Activated T-cell treated with anti-CD3 and anti-CD28 coated beads, Interleukin-2, amount 50 U/mL, for 24 hours (primary cell): ENCODE measurements at regions not wholly inside any gene's neighbourhood (a gene's known extent, or its start where the extent isn't known, plus 50 kb on each side); places are given as distances from the start of the nearest gene placed in this dataset.

Experiments used
- DNase-seq: peaks from one replicate; pipeline ENCODE4 v3.0.0-alpha.2; 2020
- H3K27ac Mint-ChIP-seq: 2 replicates; pipeline ENCODE4 v1.8.0; 2020; ENCODE audit warnings: mild to moderate bottlenecking, mixed read lengths
- H3K27me3 Mint-ChIP-seq: 2 replicates; pipeline ENCODE4 v1.8.0; 2020; ENCODE audit warnings: mixed read lengths
- H3K36me3 Mint-ChIP-seq: 2 replicates; pipeline ENCODE4 v1.8.0; 2020; ENCODE audit warnings: low read depth, mixed read lengths
- H3K4me1 Mint-ChIP-seq: 2 replicates; pipeline ENCODE4 v1.8.0; 2020; ENCODE audit warnings: low read depth, mixed read lengths
- H3K4me3 Mint-ChIP-seq: 2 replicates; pipeline ENCODE4 v1.8.0; 2020; ENCODE audit warnings: mild to moderate bottlenecking, moderate library complexity, mixed read lengths
- H3K9me3 Mint-ChIP-seq: 2 replicates; pipeline ENCODE4 v1.8.0; 2020; ENCODE audit warnings: mixed read lengths

DNA sequence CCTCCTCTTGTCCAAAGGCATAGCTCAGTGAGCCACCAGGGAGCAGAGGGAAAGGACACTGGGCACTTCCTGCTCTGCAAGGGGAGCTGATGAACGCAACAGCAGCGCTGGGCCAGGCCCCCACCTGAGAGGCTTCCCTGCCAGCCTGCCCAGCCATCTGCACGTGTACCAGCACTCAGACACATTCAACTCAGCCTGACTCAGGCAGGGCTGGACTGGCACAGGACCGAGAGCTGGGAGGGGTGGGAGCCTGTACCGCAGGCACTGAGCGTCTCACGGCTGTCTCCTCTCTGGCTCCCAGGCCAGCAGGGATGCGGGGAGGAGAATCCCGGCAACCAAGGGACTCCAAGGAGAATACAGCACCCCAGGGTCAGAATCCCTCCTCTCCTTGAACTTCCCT, 411.8 kb downstream of the CTTN start:
- Mint-ChIP-seq H3K27me3 (peaks cover 8% of the 10 kb centered on the region), H3K36me3 (no peaks in the 10 kb centered on the region), H3K9me3 (no peaks in the 10 kb centered on the region), H3K4me3 (no peak overlapping the region), H3K27ac (no peak overlapping the region), H3K4me1 (no peaks in the 10 kb centered on the region)
- no peak for DNase-seq

DNA sequence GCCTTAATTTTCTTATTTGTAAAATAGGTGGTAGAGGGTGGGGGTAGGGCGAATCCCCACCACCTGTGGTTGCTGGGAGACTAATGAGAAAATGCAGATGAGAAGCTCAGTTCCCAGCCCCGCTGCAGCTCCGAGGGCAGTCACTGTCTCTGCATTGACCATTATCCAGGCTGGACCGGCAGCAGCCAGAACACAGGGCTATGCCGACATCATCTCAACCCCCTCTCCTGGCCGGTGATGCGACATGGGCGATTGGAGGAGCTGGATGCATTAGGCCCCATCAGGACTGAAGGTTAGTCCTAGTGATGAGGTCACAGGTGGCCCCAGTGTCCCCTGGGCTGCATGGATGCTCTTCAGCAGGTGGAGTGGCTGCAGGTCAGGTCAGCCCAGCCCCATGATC, 412.4 kb downstream of the CTTN start:
- DNase-seq: no peak
- H3K4me3 Mint-ChIP-seq: no peak overlapping the region
- peaks cover 6% of the 10 kb centered on the region for H3K27me3 Mint-ChIP-seq
- H3K4me1 Mint-ChIP-seq: no peaks in the 10 kb centered on the region
- no peaks in the 10 kb centered on the region for H3K9me3 Mint-ChIP-seq
- H3K27ac Mint-ChIP-seq: no peak overlapping the region
- H3K36me3 Mint-ChIP-seq: no peaks in the 10 kb centered on the region

DNA sequence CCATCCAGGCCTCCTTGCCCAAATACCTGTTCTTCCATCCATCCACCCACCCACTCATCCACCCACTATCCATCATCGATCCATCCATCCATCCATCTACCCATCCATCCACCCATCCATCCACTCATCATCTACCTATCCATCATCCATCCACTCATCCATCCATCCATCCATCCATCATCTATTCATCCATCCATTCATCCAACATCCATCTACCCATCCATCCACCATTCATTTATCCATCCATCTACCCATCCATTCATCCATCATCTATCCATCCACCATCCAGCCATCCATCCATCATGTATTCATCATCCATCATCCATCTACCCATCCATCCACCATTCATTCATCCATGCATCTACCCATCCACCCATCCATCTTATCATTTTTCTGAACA, 413.2 kb downstream of the CTTN start:
- no peaks in the 10 kb centered on the region for H3K4me1 Mint-ChIP-seq

DNA sequence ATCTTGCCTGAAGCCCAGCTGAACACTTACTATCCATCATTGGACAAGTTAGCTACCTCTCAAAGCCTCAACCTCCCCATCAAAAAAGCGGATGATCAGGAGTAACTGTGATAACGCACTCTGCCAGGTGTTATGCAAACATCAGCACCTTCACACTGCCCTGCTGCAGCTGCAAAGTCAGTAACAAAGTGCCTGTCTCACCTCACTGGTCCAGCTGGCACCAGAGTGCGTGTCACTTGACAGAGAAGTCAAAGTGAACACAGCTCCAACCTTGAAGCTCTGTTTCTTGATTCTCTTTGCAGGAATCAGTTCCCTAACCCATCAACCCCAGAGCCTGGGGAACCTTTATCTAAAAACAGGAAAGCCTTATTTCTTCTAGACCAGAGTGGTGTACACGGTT, 413.6 kb downstream of the CTTN start:
- no peaks in the 10 kb centered on the region for H3K9me3 Mint-ChIP-seq
- H3K27ac Mint-ChIP-seq: no peak overlapping the region
- DNase-seq: no peak
- H3K4me1 Mint-ChIP-seq: no peaks in the 10 kb centered on the region
- H3K36me3 Mint-ChIP-seq: no peaks in the 10 kb centered on the region
- H3K27me3 Mint-ChIP-seq: peaks cover 4% of the 10 kb centered on the region
- H3K4me3 Mint-ChIP-seq: no peak overlapping the region

More for the DNA sequence above, 413.2 kb downstream of the CTTN start:
- Mint-ChIP-seq H3K9me3 (no peaks in the 10 kb centered on the region), H3K4me3 (no peak overlapping the region), H3K27ac (no peak overlapping the region), H3K27me3 (peaks cover 4% of the 10 kb centered on the region), H3K36me3 (no peaks in the 10 kb centered on the region)
- no peak for DNase-seq

DNA sequence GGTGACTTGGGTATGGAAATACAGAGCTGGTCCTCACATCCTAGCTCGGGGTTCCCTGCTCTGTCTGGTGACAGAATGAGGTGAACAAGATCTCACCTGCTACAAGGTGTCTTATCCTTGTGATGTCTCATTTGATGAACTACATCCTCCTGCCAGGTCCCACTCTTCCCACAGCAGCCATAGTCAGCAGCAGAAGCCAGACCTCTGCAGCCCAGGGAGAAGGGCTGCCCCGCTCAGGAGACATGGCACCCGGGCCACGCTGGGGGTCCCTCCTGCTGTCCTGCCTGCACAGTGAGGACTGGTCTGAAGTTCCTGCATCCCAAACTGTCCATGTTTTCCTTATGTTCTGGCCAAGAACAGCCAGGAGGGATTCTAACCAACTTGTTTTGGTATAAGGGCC, 414.1 kb downstream of the CTTN start:
- H3K27me3 Mint-ChIP-seq: peaks cover 3% of the 10 kb centered on the region
- no peak for DNase-seq
- H3K27ac Mint-ChIP-seq: no peak overlapping the region
- H3K4me3 Mint-ChIP-seq: no peak overlapping the region
- no peaks in the 10 kb centered on the region for H3K36me3 Mint-ChIP-seq
- no peaks in the 10 kb centered on the region for H3K9me3 Mint-ChIP-seq
- no peaks in the 10 kb centered on the region for H3K4me1 Mint-ChIP-seq

DNA sequence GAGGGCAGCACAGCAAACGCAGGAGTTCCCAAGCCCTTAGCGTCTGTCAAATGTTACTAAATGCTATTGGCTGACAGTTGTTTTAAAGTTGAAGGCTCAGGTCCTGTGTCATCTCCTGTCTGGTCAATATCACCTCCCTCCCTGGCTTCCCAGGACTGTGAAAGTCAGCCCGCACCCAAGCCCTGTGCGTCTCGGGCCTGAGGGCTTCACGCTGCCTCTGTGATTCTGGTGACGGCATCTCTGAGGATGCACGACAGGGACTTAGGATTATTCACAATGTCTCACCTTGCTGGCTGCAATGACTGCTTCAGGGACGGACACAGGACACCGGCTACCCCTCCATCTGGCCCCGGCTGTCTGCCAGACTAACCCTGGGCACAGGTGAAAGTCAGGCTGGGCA, 415.3 kb downstream of the CTTN start:
- H3K4me3 Mint-ChIP-seq: no peak overlapping the region
- DNase-seq: no peak
- peaks cover 3% of the 10 kb centered on the region for H3K27me3 Mint-ChIP-seq
- no peaks in the 10 kb centered on the region for H3K4me1 Mint-ChIP-seq
- no peaks in the 10 kb centered on the region for H3K36me3 Mint-ChIP-seq
- no peaks in the 10 kb centered on the region for H3K9me3 Mint-ChIP-seq
- H3K27ac Mint-ChIP-seq: no peak overlapping the region

DNA sequence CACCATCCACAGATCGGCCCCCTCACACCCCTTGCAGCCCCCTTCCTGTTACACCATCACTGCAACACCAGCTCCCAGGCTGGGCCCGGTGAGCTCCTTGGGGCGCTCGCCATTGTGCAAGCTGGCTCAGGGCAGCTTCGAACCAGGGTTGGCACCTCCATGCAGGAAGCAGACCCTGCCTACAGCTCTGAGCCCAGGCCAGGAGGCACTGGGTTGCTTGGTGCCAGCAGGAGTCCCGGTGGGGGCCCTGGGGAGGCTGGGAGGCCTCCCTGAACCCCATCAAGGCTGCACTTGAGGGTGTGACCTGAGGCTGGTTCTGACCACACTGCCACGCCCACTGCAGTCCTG, 417.1 kb downstream of the CTTN start:
- Mint-ChIP-seq H3K4me1 (no peaks in the 10 kb centered on the region), H3K27ac (no peak overlapping the region), H3K9me3 (no peaks in the 10 kb centered on the region), H3K27me3 (peaks cover 3% of the 10 kb centered on the region), H3K4me3 (no peak overlapping the region), H3K36me3 (no peaks in the 10 kb centered on the region)
- DNase-seq: no peak

DNA sequence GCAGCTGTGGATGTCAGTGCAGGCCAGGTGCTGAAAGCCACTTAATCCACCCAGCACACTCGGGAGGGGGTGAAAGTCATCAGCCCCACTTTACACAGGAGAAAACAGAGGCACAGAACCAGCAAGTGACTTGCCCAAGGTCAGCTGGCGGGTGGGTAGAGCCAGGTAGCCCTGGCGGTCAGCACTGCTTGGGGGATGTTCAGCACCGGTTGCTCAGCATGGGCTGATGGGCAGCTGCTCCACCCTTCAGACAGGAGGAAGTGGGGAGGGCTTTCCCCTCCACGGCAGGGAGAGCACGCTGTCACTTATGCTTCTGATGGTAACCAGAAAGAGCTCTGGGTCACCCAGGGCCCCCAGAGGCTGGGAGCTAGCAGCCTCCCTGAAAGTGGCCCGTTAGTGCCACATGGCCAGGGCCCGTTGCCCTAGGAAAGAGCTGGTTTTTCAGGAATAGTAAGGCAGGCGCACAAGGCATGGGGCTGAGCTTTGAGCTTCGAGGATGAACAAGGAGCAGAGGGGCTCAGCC, 417.9 kb downstream of the CTTN start:
- DNase-seq: no peak
- no peaks in the 10 kb centered on the region for H3K4me1 Mint-ChIP-seq
- H3K27me3 Mint-ChIP-seq: peaks cover 7% of the 10 kb centered on the region
- H3K4me3 Mint-ChIP-seq: no peak overlapping the region
- no peaks in the 10 kb centered on the region for H3K9me3 Mint-ChIP-seq
- H3K36me3 Mint-ChIP-seq: no peaks in the 10 kb centered on the region
- H3K27ac Mint-ChIP-seq: no peak overlapping the region

DNA sequence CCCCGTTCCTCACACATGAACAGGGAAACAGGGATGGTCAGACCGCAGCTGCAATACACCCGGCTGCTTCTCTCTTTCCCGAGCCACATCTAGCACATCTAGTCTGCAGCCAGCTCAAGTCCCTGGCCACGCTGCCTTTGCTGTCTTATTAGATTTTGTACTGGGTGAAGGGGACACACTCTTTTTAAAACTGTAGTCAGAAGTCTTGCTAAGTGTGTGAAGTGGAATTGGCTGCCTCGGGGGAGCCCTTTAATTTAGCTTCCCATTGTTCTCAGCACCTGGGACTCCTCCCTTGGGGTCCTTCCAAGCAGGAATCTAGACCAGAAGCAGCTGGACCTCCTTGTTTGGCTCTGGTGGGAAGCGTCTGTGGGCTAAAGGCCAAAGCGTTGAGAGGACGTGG, 420.0 kb downstream of the CTTN start:
- Mint-ChIP-seq H3K4me3 (no peak overlapping the region), H3K27ac (no peak overlapping the region), H3K27me3 (peaks cover 14% of the 10 kb centered on the region), H3K9me3 (no peaks in the 10 kb centered on the region), H3K36me3 (no peaks in the 10 kb centered on the region), H3K4me1 (no peaks in the 10 kb centered on the region)
- DNase-seq: no peak

DNA sequence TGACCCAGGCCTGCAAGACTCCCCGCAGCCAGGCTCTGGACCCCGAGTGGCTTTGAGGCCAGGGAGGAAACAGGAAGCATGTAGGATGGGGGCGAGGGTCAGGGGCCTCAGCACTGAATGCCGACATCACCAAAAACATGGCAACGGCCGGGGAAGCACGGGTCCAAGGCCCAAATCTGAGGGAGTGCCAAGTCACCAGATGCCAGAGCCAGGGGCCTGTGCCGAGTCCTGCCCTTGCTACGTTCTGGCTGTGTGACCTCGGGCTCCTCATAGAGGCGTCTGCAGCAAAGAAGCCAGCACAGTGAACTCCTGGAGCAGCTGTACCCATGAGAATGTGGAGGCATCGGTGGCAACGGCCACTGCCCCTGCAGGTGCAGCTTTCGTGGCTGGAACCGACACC, 420.7 kb downstream of the CTTN start:
- Mint-ChIP-seq H3K36me3 (no peaks in the 10 kb centered on the region), H3K9me3 (no peaks in the 10 kb centered on the region), H3K27me3 (peaks cover 21% of the 10 kb centered on the region), H3K4me1 (no peaks in the 10 kb centered on the region), H3K4me3 (no peak overlapping the region), H3K27ac (no peak overlapping the region)
- no peak for DNase-seq

DNA sequence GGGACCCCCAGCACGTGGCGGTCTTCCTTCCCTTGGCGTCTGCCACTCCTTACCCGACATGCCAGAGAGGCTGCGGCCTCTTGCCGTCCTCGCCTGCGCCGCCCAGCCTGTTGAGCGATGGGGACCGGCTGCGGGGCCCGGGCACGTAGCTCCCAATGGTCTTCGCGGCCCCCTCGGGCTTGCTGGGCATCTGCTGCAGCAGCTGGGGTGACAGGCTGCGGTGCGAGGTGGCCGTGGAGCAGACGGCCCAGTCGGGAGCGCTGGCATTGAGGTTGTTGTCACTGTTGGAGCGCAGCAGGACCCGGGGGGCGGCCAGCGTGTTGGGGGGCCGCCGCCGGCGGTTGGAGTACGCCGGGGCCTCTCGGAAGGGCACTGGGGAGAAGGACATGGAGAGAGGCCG, 422.0 kb downstream of the CTTN start:
- Mint-ChIP-seq H3K27me3 (peaks cover 32% of the 10 kb centered on the region), H3K4me3 (no peak overlapping the region), H3K27ac (no peak overlapping the region), H3K9me3 (no peaks in the 10 kb centered on the region), H3K4me1 (peaks cover 5% of the 10 kb centered on the region), H3K36me3 (no peaks in the 10 kb centered on the region)
- DNase-seq: no peak

DNA sequence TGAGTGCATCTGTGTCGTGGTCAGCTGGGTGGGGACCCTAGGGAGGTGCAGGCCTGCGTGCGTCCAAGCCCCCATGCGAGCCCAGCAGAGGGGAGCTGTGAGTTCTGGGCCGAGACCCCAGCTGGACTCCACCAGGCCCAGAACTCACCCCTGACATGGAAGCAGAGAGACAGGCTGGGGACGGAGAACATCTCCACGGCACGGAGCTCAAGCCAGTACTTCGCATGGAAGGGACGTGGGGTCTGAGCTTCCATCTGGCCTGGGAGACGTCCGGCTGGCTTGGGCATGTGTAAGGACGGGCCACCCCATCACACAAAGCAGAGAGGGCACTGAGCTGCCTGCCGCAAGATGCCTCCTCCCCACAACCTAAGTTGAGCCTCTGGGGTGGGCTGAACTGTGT, 422.4 kb downstream of the CTTN start:
- DNase-seq: no peak
- Mint-ChIP-seq H3K27me3 (peaks cover 36% of the 10 kb centered on the region), H3K4me1 (peaks cover 5% of the 10 kb centered on the region), H3K36me3 (no peaks in the 10 kb centered on the region), H3K27ac (no peak overlapping the region), H3K9me3 (no peaks in the 10 kb centered on the region), H3K4me3 (no peak overlapping the region)

DNA sequence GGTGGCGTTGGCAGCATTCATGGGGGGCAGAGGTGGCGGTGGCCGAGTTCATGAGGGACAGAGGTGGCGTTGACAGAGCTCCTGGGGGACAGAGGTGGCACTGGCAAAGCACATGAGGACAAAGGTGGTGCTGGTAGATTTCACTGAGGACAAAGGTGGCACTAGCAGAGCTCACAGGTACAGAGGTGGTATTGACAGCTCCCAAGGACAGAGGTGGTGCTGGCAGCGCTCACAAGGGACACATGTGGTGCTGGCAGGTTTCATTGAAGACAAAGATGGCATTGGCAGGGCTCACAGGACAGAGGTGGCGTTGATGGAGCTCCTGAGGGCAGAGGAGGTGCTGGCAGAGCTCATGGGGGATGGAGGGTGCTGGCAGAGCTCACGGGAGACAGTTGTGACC, 425.4 kb downstream of the CTTN start:
- Mint-ChIP-seq H3K9me3 (no peaks in the 10 kb centered on the region), H3K36me3 (no peaks in the 10 kb centered on the region), H3K27ac (no peak overlapping the region), H3K4me3 (no peak overlapping the region), H3K4me1 (peaks cover 5% of the 10 kb centered on the region), H3K27me3 (peaks cover 57% of the 10 kb centered on the region)
- no peak for DNase-seq

DNA sequence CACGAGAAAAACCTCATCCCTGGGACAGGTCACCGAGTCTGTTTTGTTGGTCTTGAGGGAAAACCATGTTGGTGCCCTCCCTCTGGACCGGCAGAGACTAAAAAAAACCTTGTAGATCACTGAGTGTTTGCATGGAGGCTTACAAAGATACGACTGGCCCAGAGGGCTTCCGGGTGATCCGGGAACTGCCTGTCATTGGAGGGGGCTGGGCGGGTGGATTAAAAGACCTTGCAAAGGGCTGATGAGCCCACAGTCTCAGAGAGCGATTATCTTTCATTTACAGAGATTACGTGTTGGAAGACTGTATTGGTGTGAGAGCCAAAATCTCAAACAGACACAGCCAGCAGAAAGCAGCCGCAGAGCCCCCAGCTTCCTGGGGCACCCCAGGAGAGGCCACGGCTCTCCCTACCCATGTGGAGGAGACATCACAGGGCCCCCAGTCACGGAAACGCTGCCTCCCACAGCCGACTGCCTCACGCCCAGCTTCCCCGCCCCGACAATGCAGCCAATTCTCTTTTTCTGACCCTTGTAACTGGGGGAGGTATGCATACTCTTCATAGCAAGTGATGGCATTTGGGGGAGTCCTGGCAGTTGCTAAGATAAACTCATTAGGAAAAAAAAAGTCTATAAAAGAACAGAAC, 426.4 kb downstream of the CTTN start:
- DNase-seq: no peak
- Mint-ChIP-seq H3K4me3 (no peak overlapping the region), H3K9me3 (no peaks in the 10 kb centered on the region), H3K4me1 (peaks cover 5% of the 10 kb centered on the region), H3K27ac (no peak overlapping the region), H3K36me3 (no peaks in the 10 kb centered on the region), H3K27me3 (peaks cover 63% of the 10 kb centered on the region)

DNA sequence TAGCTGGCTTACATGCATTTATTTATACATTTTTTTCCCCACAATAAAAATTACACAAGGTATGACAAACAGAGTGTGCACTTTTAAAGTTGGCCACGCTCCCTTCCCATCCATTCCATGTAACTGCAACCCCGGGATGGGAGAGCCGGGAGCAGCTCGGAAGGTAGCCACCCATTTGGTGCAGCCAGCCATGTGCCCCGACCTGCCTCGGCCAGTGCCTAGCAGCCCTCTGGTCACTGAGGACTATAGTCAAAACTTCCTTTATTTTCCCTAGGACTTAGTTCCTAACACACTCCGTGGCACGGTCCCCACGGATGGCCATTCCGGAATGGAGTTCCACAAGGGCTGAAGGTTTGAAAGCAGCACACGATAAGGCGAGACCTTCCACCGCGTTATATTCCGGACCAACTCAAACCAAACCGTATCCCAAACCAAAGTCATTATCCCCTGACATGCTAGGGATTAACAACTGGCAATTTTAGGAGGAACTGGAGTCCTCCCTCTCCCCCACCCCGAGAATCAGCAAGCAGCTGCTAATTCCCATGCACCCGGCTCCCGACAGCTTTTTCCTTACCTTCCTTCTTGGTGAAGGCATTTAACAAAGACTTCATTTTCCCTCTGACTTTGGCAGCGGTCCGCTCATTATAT, 426.4 kb downstream of the SHANK2 start:
- H3K4me1 Mint-ChIP-seq: peaks cover 5% of the 10 kb centered on the region
- peaks cover 63% of the 10 kb centered on the region for H3K27me3 Mint-ChIP-seq
- H3K36me3 Mint-ChIP-seq: no peaks in the 10 kb centered on the region
- no peaks in the 10 kb centered on the region for H3K9me3 Mint-ChIP-seq
- H3K4me3 Mint-ChIP-seq: no peak overlapping the region
- H3K27ac Mint-ChIP-seq: no peak overlapping the region
- no peak for DNase-seq
